ENCODE measurements at regions not wholly inside any gene's neighbourhood (a gene's known extent, or its start where the extent isn't known, plus 50 kb on each side); places are given as distances from the start of the nearest gene placed in this dataset.
A peak's percentile ranks its signal among the peaks of the same experiment; 100 is the strongest.
"Not testable (repeated sequence)": the region's sequence is repeated elsewhere in the genome, so short reads cannot be mapped to it uniquely, and the experiment has no call there.

DNA sequence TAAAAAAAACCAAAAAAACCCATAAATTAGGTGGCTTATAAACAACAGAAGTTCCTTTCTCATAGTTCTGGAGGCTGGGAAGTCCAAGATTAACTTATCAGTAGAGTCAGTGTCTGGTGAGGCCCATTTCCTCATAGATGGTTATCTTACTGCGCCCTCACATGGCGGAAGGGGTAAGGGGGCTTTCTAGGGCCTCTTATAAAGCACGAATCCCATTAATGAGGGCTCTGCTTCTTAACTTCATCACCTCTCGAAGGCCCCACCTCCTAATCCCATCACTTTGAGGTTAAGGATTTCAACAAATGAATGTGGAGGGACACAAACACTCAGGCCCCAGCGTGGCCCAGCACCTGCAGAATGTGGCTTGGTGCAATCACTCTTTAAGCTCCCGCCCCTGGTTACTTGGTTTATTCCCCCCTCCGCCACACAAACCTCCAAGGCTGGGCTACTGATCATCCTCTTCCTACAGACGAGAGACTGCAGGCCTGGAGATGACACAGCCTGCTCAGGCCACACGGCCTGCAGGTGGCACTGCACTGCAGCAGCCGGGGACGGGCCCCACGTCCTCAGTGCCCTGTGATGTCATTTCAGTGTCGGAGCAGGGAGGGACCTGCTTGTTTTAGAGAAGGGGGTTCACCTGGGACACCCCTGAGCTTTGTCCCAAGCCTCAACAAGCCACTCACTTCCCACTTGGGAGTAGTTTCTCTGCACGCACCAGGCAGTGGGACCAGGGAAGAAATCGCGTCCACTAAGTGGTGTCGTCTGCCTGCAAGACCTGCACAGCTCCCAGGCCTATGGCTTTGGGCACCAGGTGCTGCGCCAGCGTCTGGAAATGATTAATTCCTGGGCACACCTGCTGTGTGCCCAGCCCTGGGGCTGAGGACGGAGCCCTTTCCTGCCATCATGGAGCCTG is 178.5 kb downstream of the NPIPB11 start:
- H3K36me3 ChIP-seq (ENCODE audit: insufficient read depth, low read length); H3K4me2 ChIP-seq (ENCODE audit: low read depth, low read length, poor library complexity, severe bottlenecking); H3F3A ChIP-seq (ENCODE audit: low read depth); H3K27me3 ChIP-seq (ENCODE audit: insufficient read depth, low read length, poor library complexity, severe bottlenecking); H3K9me2 ChIP-seq (replicated peaks; ENCODE audit: low read depth, low read length); H3K9ac ChIP-seq (ENCODE audit: low read depth, low read length, poor library complexity, severe bottlenecking); H3K79me2 ChIP-seq (ENCODE audit: insufficient read depth, low read length); H3K4me1 ChIP-seq (ENCODE audit: insufficient read depth, low read length, poor library complexity, severe bottlenecking); H3K4me3 ChIP-seq (ENCODE audit: low read length, poor library complexity, severe bottlenecking); H3K9me3 ChIP-seq (ENCODE audit: insufficient read depth, low read depth, low read length); H4K20me1 ChIP-seq (ENCODE audit: insufficient read depth, low read length, poor library complexity, severe bottlenecking): not testable (repeated sequence)
- peak; percentile 32; the same call in 1 of the 2 replicates for TF ChIP-seq CTCF (conservative IDR thresholded peaks at IDR 0.05; ENCODE audit: low read length)
- peak overlapping the region; percentile 83 for H2AFZ ChIP-seq (ENCODE audit: low read length)

GRCh38 chr16:29226782-29227181 is 179.7 kb downstream of the NPIPB11 start:
- H3K9me3 ChIP-seq (ENCODE audit: insufficient read depth, low read depth, low read length), result no peaks in the 10 kb centered on the region
- no peaks in the 10 kb centered on the region for H3K36me3 ChIP-seq (ENCODE audit: insufficient read depth, low read length)
- H3K4me2 ChIP-seq (ENCODE audit: low read depth, low read length, poor library complexity, severe bottlenecking), result no peak overlapping the region
- peaks cover 3% of the 10 kb centered on the region for H3K4me1 ChIP-seq (ENCODE audit: insufficient read depth, low read length, poor library complexity, severe bottlenecking)
- H3K9ac ChIP-seq (ENCODE audit: low read depth, low read length, poor library complexity, severe bottlenecking), result no peak overlapping the region
- no peaks in the 10 kb centered on the region for H3K27me3 ChIP-seq (ENCODE audit: insufficient read depth, low read length, poor library complexity, severe bottlenecking)
- H3K4me3 ChIP-seq (ENCODE audit: low read length, poor library complexity, severe bottlenecking), result no peak overlapping the region
- no peaks in the 10 kb centered on the region for H4K20me1 ChIP-seq (ENCODE audit: insufficient read depth, low read length, poor library complexity, severe bottlenecking)
- H2AFZ ChIP-seq (ENCODE audit: low read length), result no peak overlapping the region
- no peaks in the 10 kb centered on the region for H3K79me2 ChIP-seq (ENCODE audit: insufficient read depth, low read length)
- no peak for TF ChIP-seq CTCF (conservative IDR thresholded peaks at IDR 0.05; ENCODE audit: low read length)
- no peak for TF ChIP-seq EZH2phosphoT487 (IDR thresholded peaks at IDR 0.05; ENCODE audit: borderline replicate concordance)
- no peaks in the 10 kb centered on the region for H3K9me2 ChIP-seq (replicated peaks; ENCODE audit: low read depth, low read length)
- no peaks in the 10 kb centered on the region for H3F3A ChIP-seq (ENCODE audit: low read depth)

DNA sequence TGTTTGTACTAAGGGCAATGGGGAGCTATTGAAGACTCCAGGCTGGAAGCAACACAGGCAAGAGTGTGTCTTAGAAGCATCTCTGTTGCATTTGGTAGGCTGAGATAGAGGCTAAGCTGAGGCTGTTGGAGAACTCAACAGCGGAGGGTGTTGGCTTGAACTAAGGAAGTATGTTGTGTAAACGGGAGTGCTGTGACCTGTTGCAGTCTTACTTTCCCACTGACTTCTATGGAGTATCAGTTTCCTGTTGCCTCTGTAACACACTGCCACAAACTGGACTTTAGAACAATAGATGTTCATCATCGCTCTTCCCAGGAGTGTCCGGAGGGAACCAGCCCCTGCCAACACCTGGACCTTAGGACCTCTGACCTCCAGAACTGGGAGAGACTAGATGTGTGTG is 181.8 kb downstream of the NPIPB11 start:
- not testable (repeated sequence) for H2AFZ ChIP-seq (ENCODE audit: low read length); H3K4me2 ChIP-seq (ENCODE audit: low read depth, low read length, poor library complexity, severe bottlenecking); H4K20me1 ChIP-seq (ENCODE audit: insufficient read depth, low read length, poor library complexity, severe bottlenecking); H3K36me3 ChIP-seq (ENCODE audit: insufficient read depth, low read length); H3K4me1 ChIP-seq (ENCODE audit: insufficient read depth, low read length, poor library complexity, severe bottlenecking); H3K9me3 ChIP-seq (ENCODE audit: insufficient read depth, low read depth, low read length); H3K9ac ChIP-seq (ENCODE audit: low read depth, low read length, poor library complexity, severe bottlenecking); H3K9me2 ChIP-seq (replicated peaks; ENCODE audit: low read depth, low read length); H3K4me3 ChIP-seq (ENCODE audit: low read length, poor library complexity, severe bottlenecking); H3F3A ChIP-seq (ENCODE audit: low read depth); H3K27me3 ChIP-seq (ENCODE audit: insufficient read depth, low read length, poor library complexity, severe bottlenecking); H3K79me2 ChIP-seq (ENCODE audit: insufficient read depth, low read length)

DNA sequence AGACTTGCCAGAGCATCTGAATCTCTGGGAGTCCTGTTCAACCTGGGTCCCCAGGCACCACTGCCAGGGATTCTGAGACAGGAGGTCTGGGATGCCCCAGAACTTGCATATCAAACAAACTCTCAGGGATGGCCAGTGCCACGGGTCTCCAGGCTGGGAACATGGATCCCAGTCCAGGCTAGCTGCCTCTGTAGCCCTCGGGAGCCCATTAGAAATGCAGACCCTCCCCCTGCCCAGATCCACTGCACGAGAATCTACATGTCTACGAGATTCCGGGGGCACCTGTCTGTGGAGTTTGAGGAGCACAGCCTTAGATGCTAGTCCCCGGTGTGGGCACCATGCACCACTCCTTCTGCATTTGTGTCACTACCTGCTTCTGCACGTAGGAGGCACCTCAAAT is 183.9 kb downstream of the NPIPB11 start:
- not testable (repeated sequence) for H3K4me2 ChIP-seq (ENCODE audit: low read depth, low read length, poor library complexity, severe bottlenecking); H3K4me1 ChIP-seq (ENCODE audit: insufficient read depth, low read length, poor library complexity, severe bottlenecking); H3K27me3 ChIP-seq (ENCODE audit: insufficient read depth, low read length, poor library complexity, severe bottlenecking); H3K9ac ChIP-seq (ENCODE audit: low read depth, low read length, poor library complexity, severe bottlenecking); H3K9me2 ChIP-seq (replicated peaks; ENCODE audit: low read depth, low read length); H3K36me3 ChIP-seq (ENCODE audit: insufficient read depth, low read length); H2AFZ ChIP-seq (ENCODE audit: low read length); H3F3A ChIP-seq (ENCODE audit: low read depth); H4K20me1 ChIP-seq (ENCODE audit: insufficient read depth, low read length, poor library complexity, severe bottlenecking); H3K79me2 ChIP-seq (ENCODE audit: insufficient read depth, low read length); H3K4me3 ChIP-seq (ENCODE audit: low read length, poor library complexity, severe bottlenecking); H3K9me3 ChIP-seq (ENCODE audit: insufficient read depth, low read depth, low read length)

GRCh38 chr16:29222008-29222407 is 184.5 kb downstream of the NPIPB11 start:
- H3K9me3 ChIP-seq (ENCODE audit: insufficient read depth, low read depth, low read length); H3K4me3 ChIP-seq (ENCODE audit: low read length, poor library complexity, severe bottlenecking); H3K9ac ChIP-seq (ENCODE audit: low read depth, low read length, poor library complexity, severe bottlenecking); H3K4me2 ChIP-seq (ENCODE audit: low read depth, low read length, poor library complexity, severe bottlenecking); H4K20me1 ChIP-seq (ENCODE audit: insufficient read depth, low read length, poor library complexity, severe bottlenecking); H3K4me1 ChIP-seq (ENCODE audit: insufficient read depth, low read length, poor library complexity, severe bottlenecking); H2AFZ ChIP-seq (ENCODE audit: low read length); H3K9me2 ChIP-seq (replicated peaks; ENCODE audit: low read depth, low read length); H3F3A ChIP-seq (ENCODE audit: low read depth); H3K79me2 ChIP-seq (ENCODE audit: insufficient read depth, low read length); H3K36me3 ChIP-seq (ENCODE audit: insufficient read depth, low read length); H3K27me3 ChIP-seq (ENCODE audit: insufficient read depth, low read length, poor library complexity, severe bottlenecking): not testable (repeated sequence)

- not testable (repeated sequence) for H3K9ac ChIP-seq (ENCODE audit: low read depth, low read length, poor library complexity, severe bottlenecking); H3K9me3 ChIP-seq (ENCODE audit: insufficient read depth, low read depth, low read length); H2AFZ ChIP-seq (ENCODE audit: low read length); H3K4me1 ChIP-seq (ENCODE audit: insufficient read depth, low read length, poor library complexity, severe bottlenecking); H3K27me3 ChIP-seq (ENCODE audit: insufficient read depth, low read length, poor library complexity, severe bottlenecking); H3K4me2 ChIP-seq (ENCODE audit: low read depth, low read length, poor library complexity, severe bottlenecking); H4K20me1 ChIP-seq (ENCODE audit: insufficient read depth, low read length, poor library complexity, severe bottlenecking); H3F3A ChIP-seq (ENCODE audit: low read depth); H3K4me3 ChIP-seq (ENCODE audit: low read length, poor library complexity, severe bottlenecking); H3K9me2 ChIP-seq (replicated peaks; ENCODE audit: low read depth, low read length); H3K79me2 ChIP-seq (ENCODE audit: insufficient read depth, low read length); H3K36me3 ChIP-seq (ENCODE audit: insufficient read depth, low read length)
Measured at GRCh38 chr16:29221281-29221955, 185.1 kb downstream of the NPIPB11 start.

Data from Loucy (cell line).